ENCODE measurements at regions not wholly inside any gene's neighbourhood (a gene's known extent, or its start where the extent isn't known, plus 50 kb on each side); places are given as distances from the start of the nearest gene placed in this dataset.

GRCh38 chr3:4225005-4225471 is 78.1 kb upstream of the SETMAR start:
- dilution Hi-C loops (cut with HindIII; ENCODE audit: low sequenced_read_pairs, unreplicated experiment) = no loop called here
- Histone ChIP-seq H3K9me3 (ENCODE audit: control insufficient read depth, insufficient read depth, low read length) (peaks cover 19% of the 10 kb centered on the region), H3K9me1 (ENCODE audit: insufficient read depth, low read length) (no peaks in the 10 kb centered on the region), H3K4me1 (ENCODE audit: control insufficient read depth, insufficient read depth, low read length) (no peaks in the 10 kb centered on the region), H4K20me1 (ENCODE audit: insufficient read depth, low read length) (no peaks in the 10 kb centered on the region), H2AK5ac (ENCODE audit: low read depth, low read length) (no peak overlapping the region), H3K4me2 (ENCODE audit: low read depth, low read length) (no peak overlapping the region), H2AK9ac (replicated peaks; ENCODE audit: low read depth, low read length, poor library complexity) (no peak overlapping the region), H3K4ac (ENCODE audit: low read depth, low read length) (no peak overlapping the region), H4K5ac (ENCODE audit: low read depth, low read length) (no peak overlapping the region), H2AFZ (replicated peaks; ENCODE audit: low read length, poor library complexity) (no peak overlapping the region), H3K9ac (ENCODE audit: low read depth, low read length) (no peak overlapping the region), H3K79me1 (ENCODE audit: low read depth in 1 of 2, low read length in 2 of 2) (no peaks in the 10 kb centered on the region), H4K8ac (ENCODE audit: low read depth in 2 of 2, low read length in 2 of 2) (no peak overlapping the region), H3K56ac (ENCODE audit: extremely low read depth, insufficient read depth, low read length) (no peak overlapping the region), H2BK20ac (ENCODE audit: low read depth, low read length) (no peak overlapping the region), H2BK15ac (ENCODE audit: low read depth, low read length) (no peak overlapping the region), H3K27me3 (ENCODE audit: control insufficient read depth, insufficient read depth, low read length) (no peaks in the 10 kb centered on the region), H3K36me3 (ENCODE audit: control insufficient read depth, insufficient read depth, low read length) (no peaks in the 10 kb centered on the region), H3K23ac (ENCODE audit: low read depth, low read length) (no peak overlapping the region), H3K27ac (ENCODE audit: insufficient read depth, low read length) (no peak overlapping the region), H2BK5ac (ENCODE audit: low read depth, low read length, poor library complexity, severe bottlenecking) (no peak overlapping the region), H3K18ac (ENCODE audit: low read depth, low read length) (no peak overlapping the region), H4K91ac (ENCODE audit: insufficient read depth, low read depth, low read length) (no peak overlapping the region), H3K4me3 (ENCODE audit: insufficient read depth, low read depth, low read length) (no peak overlapping the region), H3K14ac (replicated peaks; ENCODE audit: low read depth, low read length) (no peak overlapping the region), H2BK120ac (ENCODE audit: low read depth, low read length) (no peak overlapping the region)
- ChIA-PET POLR2A (ENCODE audit: unreplicated experiment) (no interaction called here), CTCF (no interaction called here)
- no peak for ATAC-seq (ENCODE audit: low read depth)
- no peak for TF ChIP-seq CTCF (conservative IDR thresholded peaks at IDR 0.05; ENCODE audit: low read depth, low read length)
- no peak for TF ChIP-seq RCOR1 (IDR thresholded peaks at IDR 0.05; ENCODE audit: insufficient replicate concordance, low read length)
- no peak for TF ChIP-seq POLR2A (IDR thresholded peaks at IDR 0.05; ENCODE audit: low read depth, low read length)
- no peak for TF ChIP-seq RAD21 (IDR thresholded peaks at IDR 0.05; ENCODE audit: low read length)
- TF ChIP-seq RFX5 (IDR thresholded peaks at IDR 0.05; ENCODE audit: low read depth, low read length) = no peak
- TF ChIP-seq MXI1 (IDR thresholded peaks at IDR 0.05; ENCODE audit: borderline replicate concordance, low read depth, low read length) = no peak
- TF ChIP-seq ELK1 (IDR thresholded peaks at IDR 0.05; ENCODE audit: borderline replicate concordance, low read depth, low read length) = no peak
- no peak for TF ChIP-seq MAZ (IDR thresholded peaks at IDR 0.05; ENCODE audit: borderline replicate concordance, low read depth, low read length)
- no peak for TF ChIP-seq CHD1 (IDR thresholded peaks at IDR 0.05; ENCODE audit: low read depth, low read length)
- no peak for TF ChIP-seq CEBPB (IDR thresholded peaks at IDR 0.05; ENCODE audit: low read depth, low read length)
- TF ChIP-seq MAFK (IDR thresholded peaks at IDR 0.05; ENCODE audit: low read depth, low read length) = no peak
- TF ChIP-seq NFE2L2 (IDR thresholded peaks at IDR 0.05; ENCODE audit: low read depth, low read length) = no peak
- no peak for TF ChIP-seq USF2 (IDR thresholded peaks at IDR 0.05; ENCODE audit: low read depth, low read length)
- TF ChIP-seq FOS (IDR thresholded peaks at IDR 0.05; ENCODE audit: low read depth, low read length) = no peak
- TF ChIP-seq SMC3 (IDR thresholded peaks at IDR 0.05; ENCODE audit: low read depth, low read length) = no peak
- TF ChIP-seq BHLHE40 (IDR thresholded peaks at IDR 0.05; ENCODE audit: low read depth, low read length) = no peak
- in situ Hi-C loops (cut with MboI; ENCODE audit: low sequenced_read_pairs) = no loop called here
- BruUV-seq (replicated peaks) = no TSS peak
- intact Hi-C loops (cut with micrococcal nuclease) = no loop called here
- no peak for DNase-seq

Measured in IMR-90 (cell line).